Fibroblast of skin of left biceps (primary cell): ENCODE measurements at regions not wholly inside any gene's neighbourhood (a gene's known extent, or its start where the extent isn't known, plus 50 kb on each side); places are given as distances from the start of the nearest gene placed in this dataset.
"Not testable (repeated sequence)": the region's sequence is repeated elsewhere in the genome, so short reads cannot be mapped to it uniquely, and the experiment has no call there.

ENCODE experiments used
- DNase-seq, 2 experiments: peaks; one replicate each; pipeline ENCODE4 v3.0.0-alpha.2; 2013; ENCODE audit warnings: low read depth in 2 of 2

DNA sequence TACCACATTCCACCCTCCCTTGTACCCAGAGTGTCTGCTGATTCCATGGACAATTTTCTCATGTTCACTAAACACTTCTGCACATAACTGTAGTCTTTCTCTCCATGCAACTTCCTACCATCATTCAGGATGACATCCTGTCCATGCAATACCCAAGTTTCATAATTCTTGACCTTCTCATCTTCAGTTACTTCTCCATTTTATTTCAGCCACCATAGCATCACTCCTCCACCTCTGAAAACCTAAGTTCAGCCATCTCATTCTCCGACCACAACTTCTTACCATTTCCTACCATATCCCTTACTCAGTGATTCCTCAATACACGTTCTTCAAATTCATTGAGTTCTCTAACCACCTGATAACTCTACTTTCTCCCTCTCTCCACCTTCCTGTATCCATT, 216.5 kb upstream of the TENT5A start:
- DNase-seq = no peak

- DNase-seq = no peak
Measured at GRCh38 chr6:81966968-81967367, 214.5 kb upstream of the TENT5A start.

DNA sequence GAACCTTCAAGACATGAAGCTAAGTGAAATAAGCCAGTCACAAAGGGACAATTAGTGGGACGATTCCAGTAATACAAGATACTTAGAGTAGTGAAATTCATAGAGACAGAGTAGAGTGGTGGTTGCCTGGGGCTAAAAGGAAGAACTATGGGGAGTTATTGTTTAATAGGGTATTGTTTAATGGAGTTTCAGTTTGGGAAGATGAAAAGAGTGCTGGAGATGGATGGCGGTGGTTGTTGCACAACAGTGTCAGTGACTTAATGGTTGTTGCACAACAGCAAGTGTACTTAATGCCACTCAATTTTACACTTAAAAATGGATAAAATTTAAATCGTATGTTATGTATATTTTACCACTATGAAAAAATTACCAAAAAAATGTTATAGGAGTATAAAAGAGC, 209.7 kb upstream of the TENT5A start:
- no peak for DNase-seq

- DNase-seq = peak; percentile 36 to 39
Measured at GRCh38 chr6:81950877-81951276, 198.4 kb upstream of the TENT5A start.

- peak; percentile 17 to 21 for DNase-seq
Measured at GRCh38 chr6:81948861-81949260, 196.4 kb upstream of the TENT5A start.

DNA sequence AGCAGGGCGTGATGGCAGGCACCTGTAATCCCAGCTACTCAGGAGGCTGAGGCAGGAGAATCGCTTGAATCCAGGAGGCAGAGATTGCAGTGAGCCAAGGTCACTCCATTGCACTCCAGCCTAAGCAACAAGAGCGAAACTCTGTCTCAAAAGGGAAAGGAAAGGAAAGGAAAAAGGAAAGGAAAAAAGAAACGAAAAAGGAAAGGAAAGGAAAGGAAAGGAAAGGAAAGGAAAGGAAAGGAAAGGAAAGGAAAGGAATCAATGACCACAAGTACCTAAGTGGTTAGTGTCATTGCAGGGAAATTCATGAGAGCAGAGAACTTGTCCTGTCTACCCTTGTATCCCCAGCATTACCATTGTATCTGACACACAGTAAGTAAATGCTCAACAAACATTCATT, 195.7 kb upstream of the TENT5A start:
- DNase-seq = not testable (repeated sequence)

DNA sequence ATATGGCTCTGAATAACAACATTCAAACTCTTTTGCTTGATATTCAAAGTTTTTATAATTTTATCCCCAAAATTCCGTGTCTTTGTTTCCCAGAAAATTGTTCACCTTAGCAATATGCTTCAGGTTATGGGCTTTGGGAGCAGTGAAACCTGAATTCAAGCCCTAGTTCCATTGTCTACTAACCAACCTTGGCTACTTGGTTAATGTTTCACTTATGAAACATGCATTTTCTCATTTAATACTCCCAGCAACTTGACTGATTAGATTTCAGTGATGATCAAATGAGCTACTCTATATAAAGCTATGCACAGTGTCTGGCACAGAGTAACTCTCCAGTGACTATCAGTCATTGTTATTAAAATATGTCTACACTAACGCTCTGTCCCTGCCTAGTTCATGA, 192.2 kb upstream of the TENT5A start:
- no peak for DNase-seq

DNA sequence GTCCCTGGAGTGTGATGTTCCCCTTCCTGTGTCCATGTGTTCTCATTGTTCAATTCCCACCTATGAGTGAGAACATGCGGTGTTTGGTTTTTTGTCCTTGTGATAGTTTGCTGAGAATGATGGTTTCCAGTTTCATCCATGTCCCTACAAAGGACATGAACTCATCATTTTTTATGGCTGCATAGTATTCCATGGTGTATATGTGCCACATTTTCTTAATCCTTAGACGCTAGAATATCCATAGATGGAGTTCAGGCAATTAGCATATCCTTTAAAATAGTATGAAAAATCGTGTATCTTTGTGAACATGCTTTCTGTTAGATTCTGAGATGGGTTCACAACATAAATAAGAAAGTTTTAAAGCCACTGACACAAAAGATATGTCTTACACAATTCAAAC, 190.4 kb upstream of the TENT5A start:
- not testable (repeated sequence) for DNase-seq

- DNase-seq = no peak
Measured at GRCh38 chr6:81942067-81942370, 189.5 kb upstream of the TENT5A start.

DNA sequence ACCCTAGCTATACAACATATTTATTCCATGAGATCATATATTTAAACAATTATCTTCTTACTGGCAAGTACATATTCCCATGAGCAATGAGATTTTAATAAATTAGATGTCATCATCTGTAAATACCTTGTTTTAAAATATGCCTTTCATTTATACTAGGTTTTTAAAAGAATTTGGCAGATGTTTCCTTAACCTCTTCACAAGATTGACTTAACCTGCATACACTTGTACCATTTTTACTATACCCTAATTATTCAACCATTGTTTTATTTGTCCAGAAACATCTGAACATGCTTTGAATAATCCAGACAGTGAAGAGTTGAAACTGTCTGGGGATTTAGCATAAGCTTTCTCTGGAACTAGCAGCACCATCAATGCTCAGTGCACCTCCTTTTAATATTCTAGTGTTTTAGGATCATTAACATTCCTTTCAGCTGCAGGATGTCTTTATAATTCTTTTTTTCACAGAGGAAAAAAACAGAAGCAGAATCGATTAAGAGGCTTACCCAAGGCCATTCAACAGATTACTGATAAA, 188.0 kb upstream of the TENT5A start:
- DNase-seq = peak in 1 of 2 experiments; percentile 15

- no peak for DNase-seq
Measured at GRCh38 chr6:81939766-81940165, 187.3 kb upstream of the TENT5A start.

- peak; percentile 64 to 74 for DNase-seq
Measured at GRCh38 chr6:81938991-81939732, 186.7 kb upstream of the TENT5A start.

DNA sequence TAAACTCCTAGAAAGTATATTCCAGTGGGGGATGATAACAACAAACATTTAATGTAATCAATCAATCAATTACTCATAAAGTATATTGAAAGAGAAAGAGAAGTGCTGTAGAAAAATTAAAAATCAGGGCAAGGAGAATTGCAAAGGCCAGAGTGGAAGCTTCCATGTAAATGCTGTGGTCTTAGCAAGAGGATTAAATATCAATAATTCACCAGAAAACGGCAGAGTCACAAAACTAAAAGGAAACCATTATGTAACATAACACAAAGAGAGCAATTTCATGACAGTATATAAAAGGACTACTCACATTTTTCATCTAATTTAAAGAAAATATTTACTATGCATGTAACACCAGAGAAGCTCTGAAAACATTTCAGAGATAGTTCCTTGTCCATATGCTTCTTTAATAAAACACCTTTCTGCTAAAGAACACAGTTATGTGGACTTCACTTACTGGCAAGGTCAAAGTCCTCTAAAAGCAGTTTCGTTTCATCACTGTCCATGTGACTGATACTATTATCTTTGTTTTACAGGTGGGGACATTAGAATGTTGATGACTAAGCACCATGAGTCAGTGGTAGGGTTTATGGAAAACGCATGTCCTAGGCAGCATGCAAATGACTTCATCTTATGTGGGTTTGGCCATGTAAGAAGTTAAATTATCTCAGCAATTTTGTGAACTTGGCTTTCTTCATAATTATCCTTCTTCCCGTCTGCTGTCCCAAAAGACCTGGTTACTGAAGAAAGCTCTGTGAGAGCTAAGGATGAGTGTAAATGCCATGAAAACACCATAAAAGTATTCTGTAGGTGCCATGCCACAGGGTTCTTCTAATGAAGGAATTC, 185.8 kb upstream of the TENT5A start:
- peak; percentile 78 to 82 for DNase-seq

DNA sequence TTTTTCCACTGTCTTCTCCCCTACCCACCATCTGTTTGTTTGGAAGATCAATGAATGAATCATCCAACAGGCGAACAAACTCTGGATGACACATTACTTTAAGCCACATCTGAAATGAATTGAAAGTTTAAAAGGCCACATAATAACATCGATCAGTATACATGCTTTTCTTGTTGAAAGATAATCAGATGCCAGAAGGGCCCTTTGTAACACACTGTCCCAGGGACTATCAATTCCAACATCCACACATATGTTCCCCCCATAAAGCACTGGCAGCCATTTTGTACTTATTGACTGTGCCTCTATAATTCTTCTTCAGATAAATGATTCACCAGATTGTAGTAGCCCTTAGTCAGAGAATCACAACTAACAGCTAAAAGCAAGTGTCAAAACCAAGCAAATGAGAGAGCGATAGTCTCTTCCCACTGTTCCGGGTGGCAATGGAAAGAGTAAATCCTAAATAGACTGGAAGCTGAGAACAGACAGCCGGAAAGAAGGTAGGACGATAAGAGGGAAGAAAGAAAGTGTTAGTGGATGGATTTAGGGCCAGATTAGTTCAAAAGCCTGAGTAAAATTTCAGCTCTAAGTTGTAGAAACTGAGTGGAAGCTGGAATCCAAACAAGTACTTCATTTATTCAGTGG, 184.9 kb upstream of the TENT5A start:
- peak; percentile 85 to 86 for DNase-seq

- DNase-seq = no peak
Measured at GRCh38 chr6:81934936-81935335, 182.5 kb upstream of the TENT5A start.

- no peak for DNase-seq
Measured at GRCh38 chr6:81933608-81934051, 181.1 kb upstream of the TENT5A start.

DNA sequence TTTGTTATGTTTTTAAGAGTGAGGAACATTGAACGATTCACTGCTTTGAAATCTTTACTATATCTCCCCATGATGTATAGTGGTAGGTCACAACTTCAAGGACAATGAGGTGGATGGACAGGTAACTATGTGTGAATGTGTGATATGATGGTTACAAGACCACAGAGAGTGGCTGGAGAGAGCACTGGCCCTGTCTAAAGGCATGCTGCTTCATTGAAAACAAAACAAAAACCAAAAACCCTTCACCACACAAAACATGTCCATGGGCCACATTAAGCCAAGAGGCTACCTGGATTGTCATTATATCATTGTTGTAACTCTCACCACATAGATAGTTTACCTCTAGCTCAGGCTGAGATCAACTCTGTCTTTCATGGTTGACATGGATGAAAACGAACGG, 180.6 kb upstream of the TENT5A start:
- DNase-seq = no peak

GRCh38 chr6:81932448-81932847, 180.0 kb upstream of the TENT5A start:
- DNase-seq = not testable (repeated sequence)

DNA sequence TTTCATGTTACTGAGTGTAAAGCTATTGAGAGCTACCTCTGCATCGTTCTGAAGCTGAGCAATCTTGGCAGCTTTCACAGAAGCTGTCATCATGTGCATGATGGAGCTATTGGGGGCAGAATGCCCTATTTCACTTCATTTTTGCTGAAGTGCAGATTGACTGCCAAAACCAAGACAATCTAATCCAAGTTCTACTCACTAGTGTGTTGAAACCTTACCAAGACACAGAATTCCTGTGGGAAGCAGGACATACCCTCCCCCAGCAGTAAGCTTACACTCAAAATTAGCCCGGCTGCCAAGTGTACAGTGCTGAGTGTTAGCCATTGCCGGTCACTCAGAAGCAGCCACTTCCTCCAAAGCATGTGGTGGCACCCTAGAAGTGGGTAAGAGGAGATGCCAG, 177.3 kb upstream of the TENT5A start:
- DNase-seq = peak; percentile 92 to 94

DNA sequence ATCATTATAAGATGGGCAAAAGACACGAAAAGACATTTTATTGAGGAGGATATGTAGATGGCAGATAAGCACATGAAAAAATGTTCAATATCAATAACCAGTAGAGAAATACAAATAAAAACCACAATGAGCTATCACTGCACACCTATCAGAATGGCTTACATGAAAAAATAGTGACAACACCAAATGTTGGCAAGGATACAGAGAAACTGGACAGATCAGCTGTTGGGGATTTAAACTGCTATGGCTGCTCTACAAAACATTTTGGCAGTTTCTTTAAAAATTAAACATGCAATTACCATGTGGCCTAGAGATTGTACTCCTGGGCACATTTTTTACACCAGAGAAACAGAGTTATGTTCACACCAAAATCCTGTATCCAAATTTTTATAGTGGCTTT, 172.7 kb upstream of the TENT5A start:
- no peak for DNase-seq

GRCh38 chr6:81909981-81910900, 157.8 kb upstream of the TENT5A start:
- no peak for DNase-seq
